MCF 10A (cell line): ENCODE measurements at regions not wholly inside any gene's neighbourhood (a gene's known extent, or its start where the extent isn't known, plus 50 kb on each side); places are given as distances from the start of the nearest gene placed in this dataset.
A peak's percentile ranks its signal among the peaks of the same experiment; 100 is the strongest.

Experiments used
- BruUV-seq: library from RNA; stranded (reverse); fragments of 400-500 nt; replicated peaks from 2 replicates; lab custom pipeline; 2021; lab: Mats Ljungman, UMichigan
- CTCF ChIA-PET: fragments of 300-600 bp; sonication (Branson Sonifier 250); formaldehyde crosslinking; extraction: SDS; loops from one replicate; lab custom pipeline; 2021; ENCODE audit warnings: antibody characterized with exemption, inconsistent platforms; lab: Yijun Ruan, JAX
- POLR2A ChIA-PET: fragments of 300-600, 350-650 bp; sonication (Branson Sonifier 250); formaldehyde crosslinking; extraction: SDS; loops from one replicate; lab custom pipeline; 2020; ENCODE audit warnings: antibody characterized with exemption, inconsistent platforms; lab: Yijun Ruan, JAX
- DNase-seq: peaks from one replicate; pipeline ENCODE4 v3.0.0-alpha.2; 2018; ENCODE audit not compliant: unreplicated experiment
- H3K27ac Mint-ChIP-seq: one replicate; pipeline ENCODE4 v1.8.0; 2022; ENCODE audit warnings: mild to moderate bottlenecking, low read depth, mixed read lengths; ENCODE audit not compliant: unreplicated experiment
- H3K27me3 Mint-ChIP-seq: one replicate; pipeline ENCODE4 v1.8.0; 2022; ENCODE audit warnings: mixed read lengths; ENCODE audit not compliant: insufficient read depth, unreplicated experiment
- H3K36me3 Mint-ChIP-seq: one replicate; pipeline ENCODE4 v1.8.0; 2022; ENCODE audit warnings: mild to moderate bottlenecking, moderate library complexity, mixed read lengths; ENCODE audit not compliant: insufficient read depth, unreplicated experiment
- H3K4me1 Mint-ChIP-seq: one replicate; pipeline ENCODE4 v1.8.0; 2022; ENCODE audit warnings: mixed read lengths; ENCODE audit not compliant: insufficient read depth, unreplicated experiment
- H3K4me3 Mint-ChIP-seq: one replicate; pipeline ENCODE4 v1.8.0; 2022; ENCODE audit warnings: mild to moderate bottlenecking, moderate library complexity, mixed read lengths; ENCODE audit not compliant: unreplicated experiment
- H3K9me3 Mint-ChIP-seq: one replicate; pipeline ENCODE4 v1.8.0; 2022; ENCODE audit warnings: mixed read lengths; ENCODE audit not compliant: unreplicated experiment
- CTCF ChIP-seq: fragments of 200-600 bp; IDR thresholded peaks from one replicate; pipeline ENCODE4 v1.8.0; 2022; ENCODE audit warnings: antibody characterized with exemption, mild to moderate bottlenecking; ENCODE audit not compliant: unreplicated experiment
- intact Hi-C: fragments of 100-400 bp; cut with micrococcal nuclease; formaldehyde crosslinking; loops from 2 replicates; pipeline ENCODE4 v1.14.1; 2022

DNA sequence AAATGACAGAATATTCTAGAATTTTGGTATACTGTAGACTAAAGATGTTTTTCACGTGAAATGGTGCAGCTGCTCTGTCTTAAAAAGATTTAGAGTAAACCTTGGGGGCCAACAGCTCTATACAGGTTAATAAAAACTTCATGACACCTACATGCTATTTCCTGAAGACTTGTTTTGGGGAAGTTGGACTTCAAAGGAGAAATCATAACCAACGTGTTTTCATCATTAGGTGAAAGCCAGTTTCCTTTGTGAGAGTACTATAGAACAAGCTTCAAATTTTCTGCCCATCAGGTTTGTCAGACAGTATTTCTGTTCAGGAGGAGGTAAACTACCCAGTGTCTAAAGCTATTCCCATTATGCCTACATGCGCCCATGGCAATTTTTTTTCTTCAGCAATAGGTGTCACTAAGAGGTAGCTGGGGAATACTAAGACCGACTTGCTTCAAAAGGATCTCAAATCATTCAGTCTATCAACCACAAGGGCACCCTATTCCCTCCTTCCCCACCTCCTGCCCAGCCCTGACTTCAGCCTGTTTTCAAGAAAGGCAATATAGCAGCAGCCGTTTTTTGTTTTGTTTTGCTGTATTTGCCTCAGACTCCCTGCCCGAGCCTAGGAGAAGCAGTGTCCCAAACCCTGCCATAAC lies 237.3 kb upstream of the SP8 start:
- ChIA-PET POLR2A (interaction anchor here (1.9 kb wide), 1 partner anchor 13 kb away, joined by 10 read pairs; no protein-coding TSS in a partner anchor), CTCF (no interaction called here)
- no peak for TF ChIP-seq CTCF
- Mint-ChIP-seq H3K27ac (no peak overlapping the region), H3K27me3 (no peaks in the 10 kb centered on the region), H3K9me3 (no peaks in the 10 kb centered on the region), H3K4me3 (no peak overlapping the region), H3K4me1 (no peaks in the 10 kb centered on the region), H3K36me3 (no peaks in the 10 kb centered on the region)
- no peak for DNase-seq
- no TSS peak for BruUV-seq
- intact Hi-C loops = no loop called here

GRCh38 chr7:21024485-21024867 lies 237.8 kb upstream of the SP8 start:
- Mint-ChIP-seq H3K9me3 (no peaks in the 10 kb centered on the region), H3K36me3 (no peaks in the 10 kb centered on the region), H3K4me1 (no peaks in the 10 kb centered on the region), H3K27me3 (no peaks in the 10 kb centered on the region), H3K4me3 (no peak overlapping the region), H3K27ac (no peak overlapping the region)
- no TSS peak for BruUV-seq
- no peak for TF ChIP-seq CTCF
- ChIA-PET CTCF (interaction anchor here (0.6 to 1.0 kb wide), 4 partner anchors 10 to 743 kb away, joined by 3 to 4 read pairs (median 3); no protein-coding TSS in a partner anchor), POLR2A (interaction anchor here (0.6 to 1.9 kb wide), 3 partner anchors 13 to 333 kb away, joined by 3 to 10 read pairs (median 4); no protein-coding TSS in a partner anchor)
- no peak for DNase-seq
- intact Hi-C loops = no loop called here

DNA sequence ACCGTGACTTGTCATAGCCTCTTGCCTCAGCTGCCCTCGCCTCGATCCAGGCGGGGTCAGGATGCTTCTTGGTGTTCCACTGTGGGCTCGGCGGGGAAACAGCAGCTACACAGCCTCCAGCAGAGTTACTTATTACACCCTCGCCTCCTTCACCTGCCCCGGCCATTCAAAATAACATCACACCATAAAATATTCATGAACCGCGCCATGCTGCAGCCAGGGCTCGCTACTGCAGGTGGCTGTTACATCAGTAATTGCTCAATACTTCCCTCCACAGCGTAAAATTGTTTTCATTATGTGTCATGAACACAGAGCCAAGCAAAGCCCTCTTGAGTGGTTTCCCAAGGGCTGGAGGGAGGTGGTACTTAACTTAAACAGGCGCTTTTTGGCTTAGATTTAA lies 241.5 kb upstream of the SP8 start:
- no peaks in the 10 kb centered on the region for H3K27me3 Mint-ChIP-seq
- TF ChIP-seq CTCF = no peak
- ChIA-PET CTCF (interaction anchor here (0.7 to 2.0 kb wide), 5 partner anchors 12 to 252 kb away, joined by 3 to 8 read pairs (median 3); no protein-coding TSS in a partner anchor), POLR2A (no interaction called here)
- BruUV-seq = no TSS peak
- H3K4me3 Mint-ChIP-seq = no peak overlapping the region
- no peaks in the 10 kb centered on the region for H3K9me3 Mint-ChIP-seq
- DNase-seq = peak; percentile 89
- H3K4me1 Mint-ChIP-seq = no peaks in the 10 kb centered on the region
- no peaks in the 10 kb centered on the region for H3K36me3 Mint-ChIP-seq
- H3K27ac Mint-ChIP-seq = no peak overlapping the region
- intact Hi-C loops = no loop called here

GRCh38 chr7:21028599-21028998 lies 241.9 kb upstream of the SP8 start:
- Mint-ChIP-seq H3K4me3 (no peak overlapping the region), H3K27me3 (no peaks in the 10 kb centered on the region), H3K4me1 (no peaks in the 10 kb centered on the region), H3K9me3 (no peaks in the 10 kb centered on the region), H3K27ac (no peak overlapping the region), H3K36me3 (no peaks in the 10 kb centered on the region)
- no TSS peak for BruUV-seq
- ChIA-PET POLR2A (no interaction called here), CTCF (interaction anchor here (0.5 to 2.0 kb wide), 8 partner anchors 13 to 252 kb away, joined by 3 to 8 read pairs (median 4); no protein-coding TSS in a partner anchor)
- TF ChIP-seq CTCF = no peak
- intact Hi-C loops = no loop called here
- DNase-seq = no peak
